ENCODE measurements at regions not wholly inside any gene's neighbourhood (a gene's known extent, or its start where the extent isn't known, plus 50 kb on each side); places are given as distances from the start of the nearest gene placed in this dataset.
"Not testable (repeated sequence)": the region's sequence is repeated elsewhere in the genome, so short reads cannot be mapped to it uniquely, and the experiment has no call there.

DNA sequence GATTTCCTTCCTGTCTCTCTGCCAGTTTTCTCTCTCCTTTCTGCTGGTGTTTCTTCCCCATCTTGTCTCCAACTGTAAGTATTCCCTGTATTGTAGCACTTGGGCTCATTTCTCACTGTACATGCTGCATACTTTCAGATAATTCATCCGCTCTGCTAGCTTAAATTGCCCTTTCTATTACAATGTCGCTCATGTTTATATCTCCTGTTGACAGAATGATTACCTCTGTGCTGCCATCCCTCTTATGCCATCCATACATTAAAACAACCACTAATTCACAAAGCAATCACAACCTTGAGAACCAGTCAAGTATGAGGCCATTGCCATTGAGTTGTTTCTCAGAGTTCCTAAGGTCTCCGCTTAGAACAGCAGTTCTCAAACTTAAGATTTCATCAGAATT lies 107.5 kb upstream of the SOX2 start:
- DNase-seq: no peak

DNA sequence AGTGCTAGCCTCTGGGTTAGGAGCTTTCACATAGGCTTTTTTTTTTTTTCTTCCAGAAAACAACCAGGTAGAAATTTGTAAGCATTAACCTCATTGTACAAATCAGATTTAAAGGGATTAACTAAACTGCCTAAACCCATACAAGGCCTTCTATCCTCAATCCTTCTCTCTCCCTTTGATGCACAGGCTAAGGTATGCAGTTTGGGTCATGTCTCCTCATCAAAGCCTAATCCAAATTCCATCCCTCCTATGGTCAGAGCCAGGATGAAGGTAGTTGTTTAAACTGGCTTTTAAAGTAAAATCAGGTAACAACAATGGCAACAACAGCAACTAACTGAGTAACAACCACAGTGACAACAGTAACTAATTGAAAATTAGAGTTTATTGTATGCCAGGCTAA lies 115.6 kb upstream of the SOX2 start:
- DNase-seq: no peak

DNA sequence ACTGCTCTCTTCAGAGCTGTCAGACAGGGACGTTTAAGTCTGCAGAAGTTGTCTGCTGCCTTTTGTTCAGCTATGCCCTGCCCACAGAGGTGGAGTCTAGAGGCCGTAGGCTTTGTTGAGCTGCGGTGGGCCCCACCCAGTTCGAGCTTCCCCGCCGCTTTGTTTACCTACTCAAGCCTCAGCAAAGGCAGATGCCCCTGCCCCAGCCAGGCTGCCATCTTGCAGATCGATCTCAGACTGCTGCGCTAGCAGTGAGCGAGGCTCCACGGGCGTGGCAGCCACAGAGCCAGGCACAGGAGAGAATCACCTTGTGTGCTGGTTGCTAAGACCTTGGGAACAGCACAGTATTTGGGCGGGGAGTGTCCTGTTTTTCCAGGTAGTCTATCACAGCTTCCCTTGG lies 120.8 kb upstream of the SOX2 start:
- not testable (repeated sequence) for DNase-seq

DNA sequence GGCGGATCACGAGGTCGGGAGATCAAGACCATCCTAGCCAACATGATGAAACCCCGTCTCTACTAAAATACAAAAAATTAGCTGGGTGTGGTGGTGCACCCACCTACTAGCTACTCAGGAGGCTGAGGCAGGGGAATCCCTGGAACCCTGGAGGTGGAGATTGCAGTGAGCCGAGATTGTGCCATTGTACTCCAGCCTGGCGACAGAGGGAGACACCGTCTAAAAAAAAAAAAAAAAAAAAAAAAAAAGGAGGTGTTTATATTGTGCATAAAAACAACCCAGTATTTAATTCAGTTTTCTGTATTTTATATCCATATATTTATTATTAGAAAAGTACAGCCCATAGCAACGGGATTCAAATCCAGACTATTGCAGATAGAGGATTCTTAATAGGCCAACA lies 129.1 kb upstream of the SOX2 start:
- DNase-seq: no peak

DNA sequence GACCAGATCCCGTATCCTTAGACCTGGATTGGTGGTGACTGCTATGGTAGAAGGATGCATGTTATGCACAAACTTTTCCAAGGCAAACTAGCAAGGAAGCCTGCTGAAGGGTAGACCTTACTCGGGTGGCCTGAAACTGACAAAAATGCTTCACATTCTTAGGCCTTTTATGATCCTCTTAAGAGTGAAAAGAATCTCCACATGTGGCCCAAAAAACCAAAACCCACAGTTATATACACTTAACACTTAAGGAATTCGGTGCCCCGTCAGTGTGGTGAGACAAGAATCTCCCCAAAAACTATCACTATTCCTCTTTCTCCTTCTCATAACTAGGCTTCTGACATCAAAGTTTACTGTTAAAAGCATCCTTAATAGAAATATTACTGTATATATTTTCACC lies 130.1 kb upstream of the SOX2 start:
- DNase-seq: no peak

DNA sequence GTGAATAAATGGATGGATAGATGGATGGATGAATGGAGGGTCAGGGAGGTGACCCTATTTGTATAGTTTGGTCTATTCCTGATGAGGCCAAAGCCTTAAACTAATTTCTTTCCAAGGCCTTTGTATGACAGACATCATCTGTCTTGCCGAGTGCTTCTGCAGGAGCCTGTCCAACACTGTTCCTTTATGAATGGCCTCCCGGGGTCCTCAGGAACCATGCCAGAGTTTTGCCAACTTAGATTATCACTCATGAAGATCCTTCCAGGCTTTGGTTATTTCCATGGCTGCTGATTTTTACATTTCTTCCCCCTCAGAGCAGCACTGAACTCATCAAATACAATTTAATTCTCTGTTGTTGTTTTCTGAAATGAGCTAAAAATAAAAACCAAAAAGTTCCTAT lies 133.0 kb upstream of the SOX2 start:
- DNase-seq: no peak

DNA sequence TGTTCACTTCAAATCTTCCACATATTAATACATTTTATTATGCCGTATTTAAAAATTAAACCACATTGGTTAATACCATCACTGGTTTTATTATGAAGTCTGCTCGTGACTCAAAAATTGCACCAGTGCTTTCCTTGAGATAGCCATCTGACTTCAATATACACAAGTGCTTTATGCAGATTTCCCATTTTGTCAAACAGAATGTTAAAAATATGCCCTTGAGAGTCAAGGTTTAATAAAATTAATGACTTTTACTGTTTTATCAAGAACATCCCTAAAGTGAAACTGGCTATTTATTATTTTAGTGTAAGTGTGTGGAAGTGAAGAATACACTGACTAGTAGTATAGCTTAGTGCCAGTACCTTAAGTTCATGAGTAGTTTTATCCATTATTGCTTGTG lies 139.3 kb upstream of the SOX2 start:
- DNase-seq: no peak

DNA sequence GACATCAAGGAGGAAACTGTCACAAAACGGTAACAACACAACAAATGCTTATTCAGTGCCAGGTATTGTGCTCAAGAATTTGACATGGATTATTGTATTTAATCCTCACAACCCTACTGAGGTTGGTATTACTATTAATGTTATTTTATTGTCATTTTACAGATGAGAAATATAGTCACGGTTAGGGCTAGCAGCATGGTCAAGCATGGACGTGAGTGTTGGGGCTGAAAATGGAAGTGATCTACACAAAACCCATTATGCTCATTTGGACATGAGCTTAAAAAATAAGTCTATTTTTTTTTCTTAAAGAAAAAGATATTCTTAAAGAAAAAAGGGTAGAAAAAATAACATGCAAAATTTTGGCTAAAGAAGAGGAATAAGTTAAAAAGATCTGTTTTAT lies 141.3 kb upstream of the SOX2 start:
- DNase-seq: no peak

DNA sequence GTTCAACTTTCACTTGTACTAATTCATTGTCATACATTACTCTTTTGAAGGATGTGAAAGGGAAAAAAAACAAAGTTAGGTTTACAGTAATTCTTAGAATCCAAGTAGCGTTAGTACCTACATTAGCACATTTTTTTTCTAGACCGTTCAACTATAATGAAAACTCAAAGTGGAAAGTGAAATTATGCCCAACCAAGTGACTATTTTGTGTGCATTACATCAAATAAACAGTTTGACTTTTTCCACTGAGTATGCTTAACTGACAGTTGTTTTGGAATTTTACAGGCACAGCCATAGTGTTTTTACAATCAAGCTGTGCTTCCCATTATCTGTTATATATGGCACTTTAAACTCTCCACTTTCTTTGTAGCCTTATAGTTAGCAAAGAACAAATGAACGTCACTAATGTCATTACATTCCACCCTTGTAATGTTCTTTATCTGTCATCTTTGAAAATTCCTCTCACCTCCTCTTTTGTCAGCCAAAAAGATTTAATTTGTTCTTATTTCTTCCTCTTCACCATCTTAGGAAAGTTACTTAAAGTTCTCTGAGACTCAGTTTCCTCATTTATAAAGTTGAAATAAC lies 142.3 kb upstream of the SOX2 start:
- DNase-seq: no peak

DNA sequence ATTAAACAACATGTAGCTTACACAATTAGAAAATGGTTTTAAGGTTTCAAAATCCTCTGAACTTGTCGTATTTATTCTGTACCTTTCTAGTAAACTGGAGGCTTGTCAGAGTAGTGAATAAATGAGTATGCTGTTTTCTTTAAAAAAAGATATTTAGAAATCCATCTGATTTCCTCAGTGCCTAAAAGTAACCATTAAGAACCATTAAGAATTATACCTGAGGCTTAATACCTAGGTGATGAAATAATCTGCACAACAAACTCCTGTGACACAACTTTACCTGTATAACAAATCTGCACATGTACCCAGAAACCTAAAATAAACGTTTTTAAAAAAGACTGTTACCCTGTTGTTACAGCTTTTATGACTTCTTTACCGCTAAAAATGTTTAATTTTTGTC lies 143.0 kb upstream of the SOX2 start:
- DNase-seq: no peak

DNA sequence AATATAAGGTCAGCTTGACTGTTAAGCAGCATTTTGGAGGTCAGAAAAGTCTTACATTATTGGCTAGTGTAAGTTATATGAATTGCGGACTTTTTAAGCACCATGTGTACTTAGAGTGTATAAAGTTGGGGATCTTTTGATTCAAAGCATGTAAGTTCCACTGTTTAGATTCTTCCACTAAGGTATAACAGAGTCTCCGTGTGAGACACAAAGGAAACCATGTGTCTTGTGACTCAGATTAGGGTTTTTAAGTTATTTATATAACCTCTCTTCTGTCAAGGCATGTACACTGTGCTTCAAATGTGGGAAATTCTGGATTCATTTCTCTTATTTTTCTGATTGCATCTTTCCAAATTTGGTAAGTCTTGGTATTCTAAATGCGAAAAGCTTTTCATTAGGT lies 143.5 kb upstream of the SOX2 start:
- DNase-seq: no peak

DNA sequence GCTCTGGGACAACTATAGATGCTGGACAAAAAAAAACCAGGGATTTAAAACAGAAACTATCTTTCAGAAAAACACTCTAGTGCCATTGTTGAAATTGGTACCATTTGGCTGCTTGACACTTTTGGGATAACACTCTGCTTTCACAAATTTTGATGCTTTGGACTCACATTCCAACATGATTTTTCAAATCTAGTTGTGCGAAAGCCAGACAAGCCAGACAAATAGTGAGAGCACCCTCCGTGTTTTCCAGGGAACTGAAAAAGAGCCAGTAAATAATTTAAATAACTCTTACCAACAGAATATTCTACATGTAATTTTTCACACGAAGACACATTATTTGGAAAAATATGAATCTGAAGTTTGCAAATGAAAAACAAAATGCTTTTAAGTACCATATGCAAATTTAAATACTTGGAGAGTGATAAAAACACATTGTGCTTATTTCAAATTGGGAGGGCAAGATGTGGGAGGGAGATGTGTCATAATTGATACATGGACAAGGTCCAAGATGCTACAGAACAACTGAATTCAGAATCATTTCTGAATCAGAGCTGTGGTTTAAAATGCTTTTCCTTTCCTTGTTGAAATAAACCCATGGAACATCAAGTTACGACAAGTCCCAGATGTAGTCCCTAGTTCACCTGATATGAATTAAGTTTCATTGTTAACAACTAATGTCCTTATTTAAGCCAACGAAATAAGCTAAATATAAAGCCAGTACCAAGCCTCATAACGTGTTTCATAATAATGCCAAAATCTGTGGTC lies 144.2 kb upstream of the SOX2 start:
- no peak for DNase-seq

DNA sequence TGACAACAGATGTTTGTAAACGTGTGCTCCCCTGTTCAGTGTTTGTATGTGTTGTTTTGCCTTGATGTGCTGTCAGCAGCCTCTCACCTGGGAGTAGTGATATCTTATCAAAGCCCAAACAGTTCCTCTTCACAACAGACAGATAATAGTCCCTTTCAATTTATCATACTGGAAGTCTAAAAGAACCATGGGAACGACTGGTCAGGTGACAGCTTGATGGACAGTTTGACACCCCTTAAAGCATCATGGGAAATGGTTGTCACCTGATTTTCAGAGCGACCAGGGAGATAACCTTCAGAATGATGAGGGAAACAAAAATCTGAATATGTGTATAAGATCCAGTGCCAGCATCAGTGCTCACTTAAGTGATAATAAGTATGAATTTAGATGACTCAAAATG lies 146.3 kb upstream of the SOX2 start:
- DNase-seq: no peak

DNA sequence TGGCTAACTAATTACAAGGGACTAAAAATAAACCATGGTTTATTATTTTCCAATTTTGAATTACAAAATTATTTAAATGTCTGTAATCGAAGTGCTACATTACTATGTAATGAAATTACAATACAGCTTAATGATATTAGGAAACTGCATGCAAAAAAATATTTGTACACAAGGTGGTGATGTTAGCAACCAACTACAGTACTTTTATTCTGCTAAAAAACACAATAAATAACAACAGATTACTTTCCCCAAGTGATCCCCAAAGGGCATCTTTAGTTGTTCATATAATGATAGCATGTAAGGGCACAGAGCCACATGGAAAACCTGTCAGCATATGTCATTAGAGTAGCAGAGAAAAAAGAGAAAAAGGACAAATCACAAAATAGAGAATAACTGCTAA lies 147.5 kb upstream of the SOX2 start:
- DNase-seq: no peak

DNA sequence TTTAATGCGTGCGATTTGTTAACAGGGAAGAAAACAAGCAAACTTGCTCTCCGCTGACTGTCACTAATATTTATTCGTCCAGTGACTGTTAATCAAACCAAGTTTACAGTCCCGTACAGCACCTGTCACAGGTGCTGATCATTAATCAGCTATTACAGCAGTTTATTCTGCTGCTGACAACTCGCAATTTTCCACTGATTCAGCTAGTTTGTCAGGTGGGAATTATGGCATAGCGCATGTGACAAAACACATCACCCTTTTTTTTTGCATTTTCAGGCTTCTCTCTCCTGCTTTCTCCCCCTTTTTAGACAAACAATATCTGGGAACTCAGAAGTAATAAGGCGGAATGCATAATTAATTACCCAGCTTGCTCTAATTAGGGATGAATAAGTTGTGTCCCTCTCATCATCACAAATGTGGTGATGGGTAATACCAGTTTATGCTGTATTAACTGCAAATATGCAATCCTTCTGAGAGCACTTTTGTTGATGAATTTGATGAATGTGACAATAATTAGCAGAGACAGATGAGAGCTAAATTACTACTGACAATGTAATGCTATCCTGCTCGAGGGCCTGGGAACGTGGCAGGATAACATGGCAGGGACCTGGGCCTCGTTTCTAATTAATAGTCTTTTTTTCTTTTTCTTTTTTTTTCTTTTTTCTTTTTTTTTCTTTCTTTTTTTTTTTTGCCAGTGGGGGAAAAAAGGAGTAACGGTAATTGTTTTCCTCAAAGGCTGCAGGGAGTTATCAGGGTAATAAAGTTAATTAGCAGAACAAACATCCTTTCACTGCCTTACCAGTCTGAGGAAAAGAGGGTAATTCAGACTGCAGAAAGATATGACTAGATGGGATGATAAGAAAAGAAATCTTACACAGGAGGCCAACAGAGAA lies 150.3 kb upstream of the SOX2 start:
- DNase-seq: no peak

DNA sequence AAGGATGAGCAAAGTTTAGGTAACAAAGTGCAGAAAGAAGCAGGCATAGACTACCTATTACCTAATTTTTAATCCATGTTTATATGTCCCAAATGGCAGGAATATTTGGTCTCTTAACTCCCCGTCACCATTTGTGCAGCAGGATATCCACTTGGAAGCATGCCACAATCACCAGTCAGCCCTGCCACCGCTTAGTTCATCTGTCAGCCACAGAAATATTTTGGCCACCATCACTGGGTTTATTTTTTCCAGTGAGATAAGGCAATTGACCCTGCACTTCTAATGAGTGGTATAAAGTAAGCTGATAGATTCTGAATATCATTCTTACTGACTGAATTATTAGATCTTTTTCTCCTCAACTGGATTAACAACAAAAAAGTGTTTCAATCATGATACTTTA lies 152.9 kb upstream of the SOX2 start:
- no peak for DNase-seq

DNA sequence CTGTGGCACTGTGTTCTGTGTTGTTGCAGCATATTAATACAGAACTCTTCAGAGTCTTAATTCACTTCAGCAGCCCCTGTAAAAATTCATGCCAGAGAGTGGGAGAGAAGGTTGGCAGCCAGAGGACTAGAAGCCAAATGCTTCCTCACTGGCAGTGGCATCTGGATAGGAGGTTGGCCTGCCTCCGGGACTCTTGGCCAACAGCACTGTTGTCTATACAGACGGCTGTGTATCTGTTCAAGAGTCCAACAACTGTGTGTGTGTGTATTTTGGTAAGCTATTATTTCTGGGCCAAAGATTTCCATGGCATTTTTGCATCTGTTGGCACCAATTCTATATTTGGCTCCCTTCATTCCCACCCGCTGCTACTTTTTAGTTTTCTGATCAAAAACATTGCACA lies 156.0 kb upstream of the SOX2 start:
- DNase-seq: no peak

DNA sequence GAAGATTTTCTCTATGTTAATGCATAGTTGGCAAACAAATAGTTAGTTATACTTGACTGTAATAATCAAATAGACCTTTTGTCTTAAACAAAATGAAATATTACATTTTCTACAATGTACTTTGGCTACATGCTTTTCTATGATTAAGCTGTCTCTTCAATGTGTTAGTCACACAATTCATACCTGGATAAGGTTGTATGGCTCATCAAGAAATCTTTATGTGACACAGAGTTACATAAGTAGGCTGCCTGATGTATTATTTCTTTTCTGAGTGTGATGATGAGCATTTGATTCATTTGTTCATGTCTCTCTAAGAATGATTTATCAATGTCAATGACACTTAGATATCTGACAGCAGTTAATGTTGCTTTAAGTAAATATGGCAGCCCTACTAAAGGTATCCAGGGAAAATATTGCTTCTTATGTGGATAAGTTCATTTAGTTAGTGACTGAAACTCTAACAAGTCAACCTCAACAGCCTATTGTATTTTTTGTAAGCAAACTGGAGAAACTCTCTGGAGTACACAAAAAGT lies 157.4 kb upstream of the SOX2 start:
- no peak for DNase-seq

DNA sequence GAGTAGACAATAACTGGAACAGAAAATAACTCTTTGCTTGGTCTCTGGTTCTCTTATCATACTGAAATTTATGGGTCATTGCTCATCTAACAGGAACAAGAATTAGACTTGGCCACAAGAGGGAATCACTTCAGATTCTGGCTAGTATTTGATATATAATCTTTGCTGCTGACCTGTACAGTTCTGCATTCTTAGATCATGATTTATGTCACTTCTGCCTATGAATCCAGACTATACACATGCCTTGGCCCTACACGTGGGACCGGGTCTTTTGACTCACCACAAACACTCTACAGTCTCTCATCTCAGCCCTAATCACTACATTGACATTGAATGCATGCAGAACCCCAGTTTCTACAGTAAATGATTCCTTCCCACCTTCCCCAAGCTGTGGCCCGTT lies 162.5 kb upstream of the SOX2 start:
- DNase-seq: no peak

DNA sequence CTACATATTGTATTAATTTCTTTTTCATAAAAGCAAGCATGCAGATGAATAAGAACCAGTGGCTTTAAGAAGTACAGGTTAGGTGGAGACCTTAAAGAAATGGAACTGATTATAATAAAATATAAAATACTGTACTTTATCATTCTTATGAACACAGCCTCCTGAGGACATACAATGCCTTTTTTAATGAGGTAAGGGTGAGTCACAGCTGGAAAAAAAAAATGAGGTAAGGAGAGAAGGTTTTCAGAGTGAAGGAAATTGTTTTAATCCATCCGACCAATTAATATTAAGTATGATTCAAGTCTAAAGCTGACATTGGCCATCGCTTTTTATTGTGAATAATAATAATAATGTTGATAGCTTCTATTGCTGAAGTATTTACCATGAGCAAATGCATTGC lies 170.3 kb upstream of the SOX2 start:
- DNase-seq: no peak

DNA sequence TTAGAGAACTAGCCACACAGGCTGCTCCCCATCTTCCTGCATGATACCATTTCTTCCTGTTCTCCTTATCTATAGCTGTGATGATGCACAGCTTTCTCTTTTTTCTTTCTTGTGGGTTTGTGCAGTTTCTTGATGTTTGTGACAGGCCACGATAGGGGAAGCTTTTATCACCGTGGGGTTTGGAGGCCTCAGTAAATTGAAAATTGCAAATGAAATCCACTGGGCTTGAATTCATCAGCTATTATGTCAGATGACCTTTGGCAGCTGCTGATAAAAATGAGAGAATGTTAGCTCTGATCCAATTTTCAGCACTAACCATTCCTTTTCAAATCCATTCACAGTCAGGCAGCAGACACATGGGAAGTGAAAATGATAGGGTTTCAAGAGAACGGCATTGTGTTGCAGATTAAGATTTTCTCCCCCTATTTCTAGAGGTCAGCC lies 176.9 kb upstream of the SOX2 start:
- peak; percentile 67 for DNase-seq

DNA sequence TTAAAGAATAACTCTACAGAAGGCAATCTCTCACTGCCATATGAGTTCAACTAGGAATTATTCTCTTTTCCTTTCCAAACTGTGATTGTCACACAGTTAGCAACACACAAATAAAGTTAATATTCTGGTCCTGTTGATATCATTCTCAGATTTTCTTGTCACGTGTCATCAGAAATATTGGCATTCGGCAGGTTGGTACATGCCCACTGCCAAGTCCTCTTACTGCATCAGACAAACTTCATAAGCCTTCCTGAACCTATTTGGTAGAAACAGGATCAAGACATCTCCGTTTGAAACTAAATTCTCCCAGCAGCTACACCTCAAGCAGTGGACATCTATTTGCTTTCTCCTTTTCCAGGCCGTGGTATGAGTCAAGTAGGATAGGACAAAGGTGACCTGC lies 177.9 kb upstream of the SOX2 start:
- no peak for DNase-seq

DNA sequence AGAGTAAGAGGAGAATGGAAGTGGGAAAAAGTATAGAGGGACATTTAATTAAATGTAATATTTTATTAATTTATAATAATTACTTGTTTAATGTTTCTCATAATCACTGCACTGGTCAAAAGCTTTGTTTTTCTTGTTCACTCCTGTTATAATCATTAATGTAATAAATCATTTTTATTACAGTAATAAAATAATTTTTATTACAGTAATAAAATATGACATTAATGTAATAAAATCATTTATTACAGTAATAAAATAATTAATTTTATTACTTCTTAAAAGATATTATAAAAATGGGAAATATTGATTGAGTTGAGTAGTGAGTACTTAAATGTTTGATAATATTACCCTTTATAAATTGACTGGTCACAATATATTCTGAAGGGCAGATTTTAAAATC lies 181.1 kb upstream of the SOX2 start:
- no peak for DNase-seq

DNA sequence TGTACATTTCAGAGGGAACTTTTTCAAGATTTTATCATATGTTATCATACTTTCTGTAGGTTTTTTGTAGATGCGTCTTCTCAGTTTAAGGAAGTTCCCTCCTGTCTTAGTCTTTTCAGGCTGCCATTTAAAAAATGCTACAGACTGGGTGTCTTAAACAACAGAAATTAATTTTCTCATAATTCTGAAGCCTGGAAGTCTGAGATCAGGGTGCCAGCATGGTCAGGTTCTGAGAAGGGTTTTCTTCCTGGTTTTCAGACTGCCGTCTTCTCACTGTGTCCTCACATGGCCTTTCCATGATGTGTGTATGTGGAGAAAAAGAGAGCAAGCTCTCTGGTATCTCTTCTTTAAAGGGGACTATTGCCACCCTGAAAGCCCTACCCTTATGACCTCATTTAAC lies 189.9 kb upstream of the SOX2 start:
- DNase-seq: no peak

All from GDM1 (cell line).